ENCODE measurements at regions not wholly inside any gene's neighbourhood (a gene's known extent, or its start where the extent isn't known, plus 50 kb on each side); places are given as distances from the start of the nearest gene placed in this dataset.

DNA sequence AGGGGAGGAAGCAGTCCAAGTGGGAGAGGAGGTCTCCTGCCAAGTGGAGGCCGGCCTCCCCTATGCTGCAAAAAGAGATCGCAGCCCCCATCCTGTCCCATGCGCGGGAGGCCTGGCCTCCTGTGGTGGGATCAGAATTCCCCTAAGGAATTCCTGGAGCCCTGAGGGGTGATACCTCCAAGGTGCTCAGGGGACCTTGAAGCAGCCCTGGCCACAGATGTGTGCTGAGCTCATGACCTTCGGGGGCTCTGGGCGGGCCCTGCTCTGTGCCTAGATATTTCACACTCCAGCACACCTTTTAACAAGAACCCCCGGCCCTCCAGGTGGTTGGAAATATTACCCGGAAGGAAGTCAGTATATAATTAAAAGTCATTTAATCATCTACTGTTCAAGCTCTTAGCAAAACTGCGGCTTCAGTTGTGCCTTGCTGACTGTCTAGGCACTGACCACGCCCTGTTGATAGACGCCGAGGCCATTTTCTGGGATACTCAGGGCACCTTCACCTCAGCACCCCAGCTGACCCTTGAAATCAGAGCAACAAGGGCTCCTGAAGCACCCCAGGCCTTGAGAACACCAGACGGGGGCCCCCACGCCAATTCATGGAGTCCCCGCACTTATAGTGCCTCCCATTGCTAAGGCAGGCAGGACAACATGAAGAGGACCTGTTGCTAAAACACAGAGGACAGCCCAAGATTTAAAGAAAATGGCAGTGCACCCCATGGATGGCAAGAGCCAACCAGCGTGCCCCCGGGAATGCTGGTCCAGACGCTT is 119.1 kb downstream of the NDUFA10 start:
- no peak for DNase-seq (ENCODE audit: low spot score)

DNA sequence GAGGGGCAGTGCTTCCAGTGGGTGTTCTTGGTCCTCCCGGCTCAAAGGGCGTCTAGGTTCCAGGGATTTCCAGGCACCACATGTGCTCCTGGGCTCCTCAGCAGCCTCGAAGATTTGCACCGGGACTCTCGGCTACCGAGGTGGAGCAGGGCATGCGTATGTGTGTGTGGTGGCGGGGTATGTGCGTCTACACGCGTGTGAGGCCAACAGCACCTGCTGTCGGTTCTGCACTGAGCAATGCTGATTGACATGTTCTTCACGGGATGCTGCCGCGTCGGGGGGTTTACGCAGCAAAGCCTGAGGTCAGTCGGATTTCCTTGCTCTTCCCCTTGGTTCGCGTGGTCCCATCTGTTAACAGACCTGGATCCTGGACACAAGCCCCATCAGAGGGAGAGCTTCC is 119.8 kb downstream of the NDUFA10 start:
- DNase-seq (ENCODE audit: low spot score), result no peak

DNA sequence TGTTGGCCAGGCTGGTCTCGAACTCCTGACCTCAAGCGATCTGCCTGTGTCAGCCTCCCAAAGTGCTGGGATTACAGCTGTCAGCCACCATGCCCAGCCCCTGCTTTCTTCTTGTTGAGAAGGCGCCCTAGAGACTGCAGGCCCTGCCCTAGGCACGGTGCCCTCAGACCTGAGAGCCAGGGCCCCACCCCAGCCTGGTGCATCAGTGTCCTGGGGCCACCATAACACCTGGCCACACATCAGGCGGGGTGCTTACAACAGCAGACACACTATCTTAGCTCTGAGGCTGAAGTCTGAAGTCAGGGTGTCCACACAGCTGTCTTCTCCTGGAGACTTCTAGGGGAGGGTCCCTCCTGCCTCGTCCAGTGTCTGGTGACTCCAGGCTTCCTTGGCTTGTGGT is 120.6 kb downstream of the NDUFA10 start:
- DNase-seq (ENCODE audit: low spot score), result no peak

DNA sequence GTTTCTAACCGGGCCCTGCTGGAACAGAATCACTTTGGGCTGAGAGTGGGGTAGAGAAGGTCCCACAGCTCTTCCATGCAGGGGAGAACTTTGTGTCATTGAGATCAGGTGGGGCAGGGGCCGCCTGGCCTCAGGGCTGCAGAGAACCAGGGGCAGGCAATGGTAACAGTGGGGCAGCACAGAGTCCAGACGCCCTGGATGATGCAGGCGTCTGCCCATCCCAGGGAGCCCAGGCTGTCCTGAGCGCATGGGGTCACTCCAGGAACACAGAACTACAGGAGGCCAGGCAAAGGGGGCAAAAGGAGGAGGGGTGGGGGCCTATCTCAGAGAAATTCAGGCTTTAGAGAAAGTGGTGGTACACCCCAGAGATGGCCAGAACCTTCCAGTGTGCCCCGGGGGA is 121.3 kb downstream of the NDUFA10 start:
- no peak for DNase-seq (ENCODE audit: low spot score)

DNA sequence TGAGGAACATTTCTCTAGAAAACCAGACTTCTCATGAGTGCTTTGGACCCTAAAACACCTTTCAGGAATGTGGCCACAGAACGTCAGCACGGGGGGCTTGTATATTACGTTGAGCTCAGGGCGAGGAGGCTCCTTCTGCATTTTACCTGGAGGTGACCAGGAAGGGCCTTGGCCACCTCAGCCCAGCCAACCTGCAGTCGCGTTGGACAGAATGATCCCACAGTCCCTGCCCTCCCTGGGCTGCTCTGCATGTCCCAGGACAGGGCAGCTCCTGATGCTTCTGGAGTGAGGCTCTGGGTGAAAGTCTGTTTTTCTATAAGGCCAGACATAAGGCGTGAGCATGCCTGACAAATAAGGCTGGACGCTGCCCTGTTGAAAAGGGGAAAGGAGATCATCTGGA is 121.9 kb downstream of the NDUFA10 start:
- DNase-seq (ENCODE audit: low spot score), result no peak

DNA sequence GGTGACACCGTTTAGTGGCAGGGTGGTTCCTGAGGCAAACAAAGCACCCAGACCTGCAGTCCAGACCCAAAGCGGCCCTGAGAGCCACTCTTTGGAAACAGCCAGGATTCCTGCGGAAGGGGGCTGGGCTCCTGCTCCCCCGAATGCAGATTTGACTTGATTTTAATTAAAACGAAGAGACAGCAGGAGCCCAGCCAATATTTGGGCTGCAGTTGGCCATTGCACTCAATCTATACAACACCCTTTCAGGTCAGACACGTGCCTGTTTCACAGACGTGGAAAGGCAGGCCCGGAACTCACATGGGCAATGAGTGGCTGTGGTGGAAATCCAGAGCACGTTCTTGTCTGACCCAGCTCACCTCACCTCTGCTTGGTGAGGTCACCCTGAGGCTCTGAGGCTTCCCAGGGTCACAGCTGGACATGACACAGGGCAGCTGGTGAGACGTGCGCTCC is 122.4 kb downstream of the NDUFA10 start:
- DNase-seq (ENCODE audit: low spot score), result no peak

DNA sequence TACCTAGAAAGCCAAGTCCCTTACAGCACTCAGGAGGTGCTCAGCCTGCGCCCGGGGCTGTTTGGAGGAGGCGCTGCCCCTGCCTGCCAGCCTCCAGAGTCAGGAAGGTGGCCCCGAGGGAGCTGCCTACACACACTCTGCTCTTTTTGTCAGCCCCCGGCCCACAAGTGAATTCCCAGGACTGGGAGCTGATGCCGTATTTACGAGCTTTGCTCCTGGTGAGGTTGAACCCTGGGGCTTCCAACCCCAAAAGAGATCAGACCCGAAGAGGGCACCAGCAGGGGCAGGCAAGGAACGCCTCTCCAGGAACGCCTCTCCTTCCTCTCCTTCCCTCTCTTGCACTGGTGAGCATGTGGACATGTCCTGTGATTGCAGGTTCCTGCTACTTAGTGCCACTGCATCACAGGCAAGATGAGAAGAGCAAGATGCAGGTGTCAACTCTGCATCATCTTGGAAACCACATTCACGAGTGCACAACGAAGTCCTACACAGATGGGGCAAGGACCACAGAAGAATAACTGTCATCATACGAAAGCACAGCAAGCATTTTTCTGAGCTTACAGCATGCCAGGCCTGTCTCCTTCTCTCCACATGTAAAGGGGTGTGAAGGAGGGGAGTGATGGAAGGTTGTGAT is 126.7 kb downstream of the NDUFA10 start:
- no peak for DNase-seq (ENCODE audit: low spot score)

DNA sequence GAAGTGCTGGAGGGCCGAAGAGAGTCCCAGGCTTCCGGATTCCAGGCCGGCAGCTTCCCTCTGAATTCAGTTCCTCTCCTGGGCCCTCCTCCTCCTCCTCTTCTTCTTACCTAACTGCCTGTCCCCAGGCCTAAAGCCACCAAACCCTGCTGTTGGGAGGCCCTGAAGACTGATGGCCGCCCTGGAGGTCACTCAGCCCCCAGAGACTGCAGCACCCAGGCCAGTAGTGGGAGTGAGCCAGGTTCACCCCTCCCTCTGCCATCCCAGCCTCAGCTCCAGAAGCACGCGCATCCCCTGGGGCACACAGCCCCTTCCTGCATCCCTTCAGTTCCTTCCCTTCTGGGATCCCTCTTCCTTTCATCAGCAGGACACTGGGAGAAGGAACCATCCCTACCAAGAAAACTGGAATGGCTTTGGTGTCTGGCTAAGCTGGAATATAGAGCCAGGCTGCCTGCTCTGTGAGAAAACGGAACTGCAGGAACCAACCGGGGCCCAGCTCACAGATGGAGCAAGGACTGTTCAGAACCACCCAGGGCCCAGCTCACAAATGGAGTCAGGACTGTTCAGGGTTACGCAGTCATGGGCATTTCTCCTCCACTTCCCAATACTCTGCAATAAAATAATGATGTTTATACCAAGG is 127.4 kb downstream of the NDUFA10 start:
- DNase-seq (ENCODE audit: low spot score), result no peak

DNA sequence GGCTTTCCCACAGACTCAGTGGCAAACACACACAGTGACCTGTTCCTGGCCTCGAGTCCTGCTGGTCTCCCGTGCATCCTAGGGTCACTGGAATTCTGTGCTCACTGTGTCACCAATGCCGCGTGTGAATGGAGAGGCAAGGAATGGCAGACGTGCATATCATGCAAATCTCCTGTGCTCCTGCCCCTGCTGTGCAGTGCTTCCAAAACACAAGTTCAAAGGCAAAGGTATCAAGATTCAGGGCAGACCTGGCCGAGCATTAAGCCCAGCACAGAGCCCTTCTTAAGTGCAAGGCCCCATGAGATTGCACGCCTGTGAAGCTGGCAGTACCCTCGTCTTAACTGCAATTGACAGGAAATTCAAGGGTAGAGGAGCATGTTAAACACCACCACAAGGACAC is 129.1 kb downstream of the NDUFA10 start:
- no peak for DNase-seq (ENCODE audit: low spot score)

DNA sequence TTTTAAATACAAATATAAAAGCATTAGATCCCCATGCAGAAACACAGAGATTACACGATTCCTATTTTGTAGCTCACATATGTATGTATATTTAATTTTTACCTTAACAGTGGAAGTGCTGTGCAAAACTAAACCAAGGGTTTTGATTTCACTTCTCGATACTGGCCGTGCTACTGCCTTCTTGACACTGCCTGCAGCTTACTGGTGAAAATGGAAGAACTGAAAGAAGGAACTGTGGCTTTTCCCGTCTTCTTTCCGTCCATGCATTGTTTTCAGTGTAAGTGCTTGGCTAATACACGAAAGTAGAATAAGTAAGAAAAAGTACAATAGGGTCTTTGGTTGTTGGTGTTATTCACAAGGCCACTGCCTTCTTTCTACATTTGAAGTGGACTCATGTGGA is 129.5 kb downstream of the NDUFA10 start:
- no peak for DNase-seq (ENCODE audit: low spot score)

DNA sequence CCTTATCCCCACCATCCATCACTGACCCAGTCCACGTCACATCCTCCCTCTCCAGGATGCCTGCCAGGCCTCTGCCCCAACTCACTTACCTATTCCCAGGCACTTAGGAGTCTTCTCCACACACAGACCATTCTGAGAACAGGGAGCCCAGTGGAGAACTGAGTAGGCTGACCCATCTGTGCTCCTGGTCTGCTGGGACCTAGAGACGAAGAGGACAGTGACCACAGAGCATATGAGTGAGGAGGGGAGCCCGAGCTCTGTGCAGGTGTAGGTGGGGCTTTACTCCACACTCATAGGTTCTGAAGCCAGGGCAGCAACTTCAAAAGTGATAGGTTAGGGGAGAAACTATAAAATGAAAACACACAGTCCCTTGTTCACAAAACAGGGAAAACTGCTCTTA is 130.0 kb downstream of the NDUFA10 start:
- no peak for DNase-seq (ENCODE audit: low spot score)

DNA sequence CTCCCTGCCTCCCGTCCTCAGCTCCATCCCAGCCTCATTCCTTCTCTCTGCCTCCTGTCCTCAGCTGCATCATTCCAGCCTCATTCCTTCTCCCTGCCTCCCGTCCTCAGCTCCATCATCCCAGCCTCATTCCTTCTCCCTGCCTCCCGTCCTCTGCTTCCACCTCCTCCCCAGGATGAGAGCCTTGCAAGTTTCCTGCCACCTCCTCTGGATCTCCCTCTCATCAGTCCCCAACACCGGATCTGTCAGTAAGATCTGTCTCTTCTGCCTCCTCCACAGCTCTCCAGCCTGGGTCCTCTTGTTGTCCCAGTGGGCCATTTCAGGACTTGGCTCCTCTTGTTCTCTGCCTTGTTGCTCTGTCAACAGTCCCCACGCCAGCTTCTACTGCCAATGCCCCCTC is 130.9 kb downstream of the NDUFA10 start:
- DNase-seq (ENCODE audit: low spot score), result no peak

DNA sequence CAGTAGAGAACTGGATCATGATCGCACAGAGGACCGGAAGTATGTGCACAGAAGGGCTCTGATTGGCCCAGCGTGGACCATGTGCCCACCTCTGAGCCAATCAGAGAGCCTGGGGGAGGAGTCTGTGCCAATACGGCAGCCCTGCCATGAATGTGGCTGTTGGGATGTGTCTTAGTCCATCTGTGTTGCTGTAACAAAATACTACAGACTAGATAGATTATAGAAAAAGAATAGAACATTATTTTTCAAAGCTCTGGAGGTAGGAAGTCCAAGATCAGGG is 132.0 kb downstream of the NDUFA10 start:
- DNase-seq (ENCODE audit: low spot score), result no peak

DNA sequence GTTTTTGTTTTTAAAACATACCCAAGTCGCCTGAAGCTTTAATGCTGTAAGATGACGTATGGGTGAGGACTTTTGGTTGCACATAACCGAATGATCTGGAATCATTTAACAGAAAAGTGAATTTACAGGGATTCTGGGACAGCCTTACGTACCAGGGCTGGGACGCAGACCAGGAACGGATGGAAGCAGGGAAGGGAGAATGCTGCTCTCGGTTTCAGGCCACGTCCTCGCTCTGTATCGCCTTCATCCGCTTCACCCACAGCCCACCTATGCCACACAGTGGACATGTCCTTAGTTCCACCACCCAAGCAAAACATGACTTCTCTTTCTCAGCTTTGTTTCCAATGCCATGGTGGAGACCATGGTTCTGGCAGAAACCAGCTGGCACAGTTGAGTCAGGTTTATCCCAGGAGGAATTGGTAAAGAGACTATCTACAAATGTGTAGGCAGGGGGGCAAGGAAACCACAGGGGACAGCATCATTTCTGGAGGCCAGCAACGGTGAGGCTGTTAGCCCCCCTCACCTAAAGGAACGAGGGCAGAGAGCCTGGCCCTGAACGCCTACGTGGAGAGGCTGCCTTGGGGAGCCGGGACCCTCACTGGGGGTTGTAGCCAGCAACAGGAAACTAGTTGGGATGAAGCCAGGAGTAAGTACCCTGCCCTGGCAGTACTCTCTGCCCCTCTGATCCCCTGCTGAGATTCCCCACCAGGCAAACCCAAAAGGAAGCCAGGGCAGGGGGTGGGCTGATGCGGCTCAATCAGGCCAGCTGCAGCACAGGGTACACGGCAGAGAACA is 132.5 kb downstream of the NDUFA10 start:
- DNase-seq (ENCODE audit: low spot score), result no peak

DNA sequence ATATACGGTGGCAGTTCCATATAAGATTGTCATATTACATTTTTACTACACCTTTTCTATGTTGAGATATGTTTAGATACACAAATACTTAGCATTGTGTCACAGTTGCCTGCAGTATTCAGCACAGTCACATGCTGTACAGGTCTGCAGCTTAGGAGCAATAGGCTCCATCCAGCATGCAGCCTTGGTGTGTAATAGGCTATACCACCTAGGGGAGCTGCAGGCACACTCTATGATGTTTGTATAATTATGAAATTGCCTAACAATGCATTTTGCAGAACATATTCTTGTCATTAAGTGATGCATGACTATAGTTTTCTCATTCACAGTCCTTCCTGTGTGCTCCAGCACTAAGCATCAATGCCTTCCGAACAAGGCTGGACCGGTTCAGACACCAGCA is 133.4 kb downstream of the NDUFA10 start:
- DNase-seq (ENCODE audit: low spot score), result no peak

DNA sequence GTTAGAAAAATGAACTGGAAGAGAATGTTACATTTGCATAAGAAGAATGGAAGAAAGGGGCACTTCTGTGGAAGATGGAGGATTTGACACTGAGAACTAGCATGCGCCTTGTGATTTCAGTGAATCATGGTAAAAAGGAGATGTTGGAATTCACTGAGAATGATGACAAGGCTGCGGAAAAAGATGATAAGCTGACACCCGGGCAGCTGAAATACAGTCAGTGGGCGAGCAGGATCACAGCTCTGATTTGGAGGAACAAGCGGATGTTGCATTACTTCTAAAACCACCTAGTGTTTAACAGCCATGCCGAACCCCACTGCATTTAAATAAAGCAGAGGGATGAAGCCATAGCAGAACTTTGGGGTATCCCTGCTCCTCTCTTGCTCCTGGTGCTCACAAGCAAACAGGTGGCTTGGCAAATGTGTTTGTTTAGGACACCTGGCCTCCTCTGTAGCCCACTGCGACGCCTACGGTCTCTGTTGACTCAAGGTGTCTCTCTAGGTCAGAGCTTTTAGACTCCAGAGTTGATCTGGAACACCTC is 134.9 kb downstream of the NDUFA10 start:
- DNase-seq (ENCODE audit: low spot score), result no peak

DNA sequence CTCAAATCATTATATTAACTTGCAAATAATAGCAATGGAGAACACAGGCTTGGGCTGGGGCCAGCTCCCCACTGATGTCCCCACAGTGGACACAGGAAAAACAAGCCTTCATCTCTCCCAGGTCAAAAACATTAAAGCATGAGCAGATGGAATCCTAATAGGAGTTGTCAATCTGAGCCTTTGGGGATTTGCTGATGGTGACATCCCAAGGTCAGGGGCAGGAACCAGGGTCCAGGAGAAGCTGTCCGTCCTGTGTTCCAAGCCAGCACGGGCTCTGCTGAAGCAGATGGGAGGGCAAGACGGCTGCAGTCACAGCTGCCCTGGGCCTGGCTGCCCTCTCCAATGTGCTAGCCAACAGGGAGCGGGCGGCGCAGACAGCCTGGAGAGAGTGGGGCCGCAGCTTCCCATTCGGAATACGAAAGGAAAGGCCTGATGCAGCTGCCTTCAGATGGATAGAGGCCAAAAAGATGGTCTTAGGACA is 135.5 kb downstream of the NDUFA10 start:
- DNase-seq (ENCODE audit: low spot score), result no peak

DNA sequence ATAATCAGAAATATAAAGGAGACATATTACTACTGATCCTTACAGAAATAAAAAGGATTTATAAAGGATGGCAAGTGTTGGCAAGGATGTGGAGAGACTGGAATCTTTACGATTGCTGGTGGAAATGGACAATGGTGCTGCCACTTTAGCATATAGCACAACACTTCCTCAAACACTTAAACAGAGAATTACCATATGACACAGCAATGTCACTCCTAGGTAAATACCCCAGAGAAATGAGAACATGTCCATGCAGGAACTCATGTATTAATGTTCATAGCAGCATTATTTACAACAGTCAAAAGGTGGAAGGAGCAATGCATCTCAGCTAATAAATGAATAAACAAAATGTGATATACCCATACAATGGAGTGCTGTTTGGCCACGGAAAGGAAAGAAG is 137.5 kb downstream of the NDUFA10 start:
- no peak for DNase-seq (ENCODE audit: low spot score)

DNA sequence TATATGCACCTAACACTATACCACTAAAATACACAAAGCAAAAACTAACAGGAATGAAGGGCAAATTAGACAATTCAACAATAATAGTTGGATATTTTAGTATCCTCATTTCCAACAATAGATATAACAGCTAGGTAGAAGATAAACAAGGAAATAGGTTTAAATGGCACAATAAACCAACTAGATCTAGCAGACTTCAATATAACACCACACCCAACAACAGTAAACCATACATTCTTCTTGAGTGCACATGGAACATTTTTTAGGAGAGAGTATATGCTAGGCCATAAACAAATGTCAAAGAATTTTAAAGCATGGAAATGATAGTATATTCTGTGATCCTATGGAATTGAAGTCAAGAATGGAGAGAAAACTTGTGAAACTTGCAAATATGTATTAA is 138.4 kb downstream of the NDUFA10 start:
- DNase-seq (ENCODE audit: low spot score), result no peak

DNA sequence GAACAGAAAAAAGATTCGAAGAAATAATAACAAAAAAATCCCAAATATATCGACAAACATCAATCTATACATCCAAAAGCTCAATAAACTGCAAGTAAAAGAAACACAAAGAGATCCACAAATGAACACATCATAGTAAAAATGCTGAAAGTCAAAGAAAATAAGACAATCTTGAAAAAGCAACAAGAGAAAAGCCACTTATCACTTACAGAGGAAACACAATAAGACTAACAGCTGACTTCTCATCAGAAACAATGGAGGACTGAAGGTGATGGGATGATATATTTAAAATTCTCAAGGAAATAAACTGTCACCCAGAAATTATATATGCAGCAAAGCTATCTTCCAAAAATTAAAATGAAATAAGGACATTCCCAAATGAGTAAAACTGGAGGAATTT is 140.3 kb downstream of the NDUFA10 start:
- DNase-seq (ENCODE audit: low spot score), result no peak

DNA sequence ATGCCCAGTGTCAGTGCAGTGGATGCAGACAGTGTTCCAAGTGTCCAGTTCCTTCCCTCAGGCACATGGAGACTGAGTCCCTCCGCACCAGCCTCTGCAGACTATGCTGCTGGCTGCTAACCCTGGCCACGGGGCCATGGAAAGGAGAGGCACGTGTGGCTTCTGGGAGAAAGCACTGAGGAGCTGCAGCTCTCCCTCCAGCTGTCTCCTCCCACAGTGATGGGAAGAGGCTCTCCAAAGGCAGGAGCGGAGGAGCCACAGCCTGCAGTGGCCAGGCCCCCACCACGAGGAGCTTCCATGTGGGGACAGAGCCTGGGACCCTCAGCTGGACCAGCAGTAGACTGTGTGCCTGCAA is 141.1 kb downstream of the NDUFA10 start:
- DNase-seq (ENCODE audit: low spot score), result no peak

DNA sequence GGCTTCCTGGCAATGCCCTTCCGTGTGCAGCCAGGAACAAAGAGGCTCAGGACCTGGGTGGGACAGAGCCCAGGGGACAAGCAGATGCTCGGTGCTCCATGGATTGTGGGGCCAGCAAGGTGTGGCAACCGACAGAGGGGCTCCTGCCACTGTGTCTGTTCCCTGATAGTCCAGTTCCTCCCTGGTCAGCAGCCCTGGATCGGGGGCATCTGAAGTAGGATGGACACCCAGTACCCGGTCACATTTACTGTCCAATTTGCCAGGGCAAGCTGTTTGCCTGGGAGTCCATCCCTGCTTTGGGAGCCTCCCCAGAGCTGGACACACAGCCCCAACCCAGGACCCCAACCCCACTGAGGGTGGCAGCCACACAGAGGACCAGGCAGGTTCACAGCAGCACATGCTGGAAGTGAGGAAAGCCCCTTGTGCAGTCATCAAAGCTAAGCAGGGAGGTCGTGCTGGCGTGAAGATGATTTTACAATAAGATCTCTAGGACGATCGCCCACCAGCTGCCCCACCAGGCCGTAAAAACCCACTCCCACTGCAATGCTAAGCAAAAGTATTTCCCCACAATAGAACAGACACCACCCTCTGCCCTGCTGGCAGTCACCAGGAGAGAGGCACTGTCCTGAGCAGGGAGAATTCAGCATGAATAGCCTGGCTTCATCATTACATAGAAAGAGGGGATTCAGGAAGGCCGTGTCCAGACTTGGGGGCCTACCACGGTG is 141.7 kb downstream of the NDUFA10 start:
- no peak for DNase-seq (ENCODE audit: low spot score)
